ENCODE measurements at regions not wholly inside any gene's neighbourhood (a gene's known extent, or its start where the extent isn't known, plus 50 kb on each side); places are given as distances from the start of the nearest gene placed in this dataset.

DNA sequence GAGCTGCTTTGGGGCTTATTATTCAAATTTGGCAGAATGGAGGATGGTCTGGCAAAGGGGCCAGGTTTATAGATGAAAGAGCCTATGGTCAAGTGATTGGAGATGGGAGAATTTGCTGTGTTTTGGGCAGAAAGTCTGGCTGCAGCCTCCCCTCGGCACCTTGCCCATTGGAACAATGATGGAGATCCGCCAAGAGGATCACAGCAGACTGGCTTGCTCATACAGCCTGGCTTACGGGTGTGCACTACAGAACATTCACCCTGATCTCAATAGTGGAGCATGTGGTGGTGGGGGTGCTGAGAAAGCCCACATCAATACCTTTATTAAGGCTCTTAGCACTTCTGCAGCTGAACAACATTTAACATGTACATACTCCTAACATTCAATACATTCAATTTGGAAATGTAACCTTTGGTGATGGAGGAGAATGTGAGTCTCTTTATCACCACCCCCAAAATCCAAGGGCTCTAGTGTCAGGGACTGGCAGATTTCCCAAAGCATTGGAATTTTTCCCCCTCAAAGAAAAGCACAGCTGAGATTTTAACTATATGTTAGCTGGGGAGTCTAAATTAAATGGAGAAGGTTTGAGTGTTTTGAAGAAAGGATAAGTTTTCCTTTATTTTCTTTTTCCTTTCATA is 118.4 kb upstream of the TMC3 start:
- H2BK12ac ChIP-seq (ENCODE audit: low read length): no peak overlapping the region
- H3K9ac ChIP-seq (ENCODE audit: low read length): no peak overlapping the region
- H3K27ac ChIP-seq (ENCODE audit: low read depth, low read length): no peak overlapping the region
- no peak overlapping the region for H3K4me2 ChIP-seq (ENCODE audit: low read length)
- H2BK5ac ChIP-seq (ENCODE audit: low read depth, low read length, poor library complexity): no peak overlapping the region
- no peaks in the 10 kb centered on the region for H3K4me1 ChIP-seq (ENCODE audit: control insufficient read depth in 1 of 2, insufficient read depth in 2 of 2, low read length in 2 of 2)
- H3K36me3 ChIP-seq (ENCODE audit: control insufficient read depth in 1 of 2, insufficient read depth in 2 of 2, low read length in 2 of 2): no peaks in the 10 kb centered on the region
- H4K8ac ChIP-seq (ENCODE audit: low read depth, low read length): no peak overlapping the region
- no peaks in the 10 kb centered on the region for H3K79me1 ChIP-seq (ENCODE audit: low read length)
- no peak overlapping the region for H4K12ac ChIP-seq (ENCODE audit: low read depth, low read length)
- no peak overlapping the region for H2BK120ac ChIP-seq (ENCODE audit: insufficient read depth, low read length, poor library complexity)
- H3K18ac ChIP-seq (ENCODE audit: low read length): no peak overlapping the region
- H3K27me3 ChIP-seq (ENCODE audit: insufficient read depth, low read length): no peaks in the 10 kb centered on the region
- no CpG with 5 or more reads among the region's 3 CpGs for WGBS (ENCODE audit: extremely low coverage, insufficient coverage, insufficient read length)
- H3K79me2 ChIP-seq (ENCODE audit: control insufficient read depth, insufficient read depth, low read length, poor library complexity): no peaks in the 10 kb centered on the region
- H2AK5ac ChIP-seq (ENCODE audit: low read length): no peak overlapping the region
- no peak overlapping the region for H3K4me3 ChIP-seq (ENCODE audit: low read depth, low read length)
- no peak overlapping the region for H3K4ac ChIP-seq (ENCODE audit: low read depth, low read length)
- DNase-seq: no peak
- peaks cover 2% of the 10 kb centered on the region for H3K9me3 ChIP-seq (ENCODE audit: insufficient read depth, low read depth, low read length)
- no peak overlapping the region for H3K14ac ChIP-seq (ENCODE audit: low read length)
- no peak overlapping the region for H2AFZ ChIP-seq (ENCODE audit: insufficient read depth, low read length, poor library complexity)
- H3K23ac ChIP-seq (ENCODE audit: low read length): no peak overlapping the region
- H4K91ac ChIP-seq (ENCODE audit: low read depth, low read length): no peak overlapping the region

DNA sequence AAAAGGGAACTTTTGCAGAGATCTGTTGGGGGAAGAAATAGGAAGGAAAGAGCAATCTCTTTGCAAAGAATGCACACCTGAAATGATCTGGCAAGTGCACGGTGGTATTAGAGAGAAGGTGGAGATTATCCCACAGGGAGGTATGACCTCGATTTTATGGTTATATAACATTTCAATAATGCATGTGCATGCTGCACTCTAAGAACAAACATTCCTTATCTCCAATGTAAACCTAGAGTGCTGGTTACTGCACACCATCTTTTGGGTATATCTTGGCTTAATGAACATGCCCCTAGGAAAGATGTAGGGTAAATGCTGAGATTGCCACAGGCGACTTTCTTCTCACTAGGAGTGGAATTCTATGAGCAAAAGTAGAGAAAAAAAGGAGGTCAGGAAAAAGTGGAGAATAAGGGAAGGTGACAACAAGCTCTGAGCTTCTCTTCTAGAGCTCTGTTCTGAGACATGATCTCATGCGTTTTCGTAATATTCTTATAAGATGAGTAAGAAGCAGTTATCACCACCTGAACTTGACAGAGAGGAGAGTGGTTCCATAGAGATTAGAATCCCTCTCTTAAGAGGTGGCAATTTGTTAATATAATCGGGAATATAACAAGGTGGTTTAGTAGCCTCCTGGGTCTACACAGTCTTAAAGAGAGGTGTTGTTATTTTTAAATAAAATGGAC is 117.5 kb upstream of the TMC3 start:
- Histone ChIP-seq H3K4me1 (ENCODE audit: control insufficient read depth in 1 of 2, insufficient read depth in 2 of 2, low read length in 2 of 2) (no peaks in the 10 kb centered on the region), H2BK120ac (ENCODE audit: insufficient read depth, low read length, poor library complexity) (no peak overlapping the region), H3K14ac (ENCODE audit: low read length) (no peak overlapping the region), H3K79me2 (ENCODE audit: control insufficient read depth, insufficient read depth, low read length, poor library complexity) (no peaks in the 10 kb centered on the region), H4K8ac (ENCODE audit: low read depth, low read length) (no peak overlapping the region), H3K23ac (ENCODE audit: low read length) (no peak overlapping the region), H3K4me3 (ENCODE audit: low read depth, low read length) (no peak overlapping the region), H2AK5ac (ENCODE audit: low read length) (no peak overlapping the region), H3K4ac (ENCODE audit: low read depth, low read length) (no peak overlapping the region), H4K91ac (ENCODE audit: low read depth, low read length) (no peak overlapping the region), H2AFZ (ENCODE audit: insufficient read depth, low read length, poor library complexity) (no peak overlapping the region), H3K9ac (ENCODE audit: low read length) (no peak overlapping the region), H3K4me2 (ENCODE audit: low read length) (no peak overlapping the region), H3K36me3 (ENCODE audit: control insufficient read depth in 1 of 2, insufficient read depth in 2 of 2, low read length in 2 of 2) (no peaks in the 10 kb centered on the region), H3K79me1 (ENCODE audit: low read length) (no peaks in the 10 kb centered on the region), H3K27ac (ENCODE audit: low read depth, low read length) (no peak overlapping the region), H3K27me3 (ENCODE audit: insufficient read depth, low read length) (no peaks in the 10 kb centered on the region), H3K9me3 (ENCODE audit: insufficient read depth, low read depth, low read length) (no peaks in the 10 kb centered on the region), H3K18ac (ENCODE audit: low read length) (no peak overlapping the region), H2BK5ac (ENCODE audit: low read depth, low read length, poor library complexity) (no peak overlapping the region), H2BK12ac (ENCODE audit: low read length) (no peak overlapping the region), H4K12ac (ENCODE audit: low read depth, low read length) (no peak overlapping the region)
- WGBS (ENCODE audit: extremely low coverage, insufficient coverage, insufficient read length): no CpG with 5 or more reads among the region's 6 CpGs
- DNase-seq: no peak

DNA sequence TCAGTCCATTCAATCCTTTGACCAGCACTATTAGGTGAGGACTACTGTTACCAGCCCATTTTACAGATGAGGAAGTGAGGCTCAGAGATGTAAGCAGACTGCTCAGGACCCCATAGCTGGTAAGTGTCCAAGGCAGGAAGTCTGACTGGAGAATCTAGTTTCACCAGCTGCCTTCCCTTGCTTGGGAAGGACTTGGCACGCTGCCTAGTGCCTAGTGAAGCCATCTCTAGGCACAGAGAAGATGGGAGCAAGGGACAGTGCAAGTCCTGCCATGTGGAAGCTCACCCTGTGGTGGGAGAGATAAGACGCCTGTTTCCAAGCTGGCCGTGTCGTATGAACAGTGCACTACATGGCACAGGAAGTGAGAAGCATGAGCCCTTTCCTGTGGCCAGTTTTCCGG is 111.8 kb upstream of the TMC3 start:
- H3K9ac ChIP-seq (ENCODE audit: low read length): no peak overlapping the region

DNA sequence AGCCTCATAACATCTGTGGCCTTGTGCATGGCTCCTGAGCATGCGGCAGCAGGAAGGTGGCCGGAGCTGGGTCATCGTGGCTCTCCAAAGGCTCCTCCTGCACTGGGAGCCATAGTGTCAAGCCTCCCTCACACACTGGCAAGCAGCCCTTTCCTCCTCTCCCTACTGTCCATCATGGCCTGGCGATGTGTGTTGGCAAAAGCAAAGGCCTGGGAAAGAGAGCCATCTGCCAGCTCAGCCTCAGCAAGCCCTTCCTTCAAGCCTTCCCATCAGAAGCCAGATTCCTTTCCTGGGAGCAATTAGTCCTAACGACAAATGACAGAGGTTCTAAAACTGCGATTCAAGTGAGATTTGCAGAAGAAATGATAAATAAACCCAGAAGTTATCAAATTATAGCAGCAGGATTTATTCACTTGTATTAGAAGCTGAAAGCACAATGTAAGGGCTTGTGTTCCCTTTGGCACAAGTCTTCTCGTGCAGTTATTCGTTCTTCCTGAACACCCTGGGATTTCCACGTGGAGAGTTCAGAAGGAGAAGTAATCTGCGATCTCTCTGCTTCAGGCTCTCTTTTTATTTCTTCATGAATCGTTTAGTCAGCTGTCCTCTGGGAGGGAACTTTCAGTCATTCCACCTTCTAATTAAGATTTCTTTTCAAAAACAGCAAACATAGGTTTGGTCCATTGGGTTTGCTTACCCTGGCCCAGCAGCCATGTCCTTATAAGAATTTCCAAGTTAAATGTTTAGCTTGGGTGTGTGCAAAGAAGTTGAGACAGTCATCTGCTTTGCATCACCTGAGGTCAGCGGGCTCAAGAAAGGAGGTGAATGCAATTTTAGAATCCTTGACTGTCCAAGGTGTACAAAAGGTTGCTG is 110.3 kb upstream of the TMC3 start:
- no peak overlapping the region for H2BK120ac ChIP-seq (ENCODE audit: insufficient read depth, low read length, poor library complexity)
- H2BK12ac ChIP-seq (ENCODE audit: low read length): no peak overlapping the region
- no peak overlapping the region for H3K9ac ChIP-seq (ENCODE audit: low read length)
- H4K91ac ChIP-seq (ENCODE audit: low read depth, low read length): no peak overlapping the region
- H2AK5ac ChIP-seq (ENCODE audit: low read length): no peak overlapping the region
- H3K27ac ChIP-seq (ENCODE audit: low read depth, low read length): no peak overlapping the region
- no peak overlapping the region for H3K18ac ChIP-seq (ENCODE audit: low read length)
- H3K4me2 ChIP-seq (ENCODE audit: low read length): no peak overlapping the region
- no peaks in the 10 kb centered on the region for H3K36me3 ChIP-seq (ENCODE audit: control insufficient read depth in 1 of 2, insufficient read depth in 2 of 2, low read length in 2 of 2)
- H4K12ac ChIP-seq (ENCODE audit: low read depth, low read length): no peak overlapping the region
- no peak for DNase-seq
- no peaks in the 10 kb centered on the region for H3K79me2 ChIP-seq (ENCODE audit: control insufficient read depth, insufficient read depth, low read length, poor library complexity)
- no peak overlapping the region for H3K14ac ChIP-seq (ENCODE audit: low read length)
- H2BK5ac ChIP-seq (ENCODE audit: low read depth, low read length, poor library complexity): no peak overlapping the region
- H3K4me1 ChIP-seq (ENCODE audit: control insufficient read depth in 1 of 2, insufficient read depth in 2 of 2, low read length in 2 of 2): no peaks in the 10 kb centered on the region
- H3K9me3 ChIP-seq (ENCODE audit: insufficient read depth, low read depth, low read length): peaks cover 4% of the 10 kb centered on the region
- WGBS (ENCODE audit: extremely low coverage, insufficient coverage, insufficient read length): no CpG with 5 or more reads among the region's 12 CpGs
- no peak overlapping the region for H3K23ac ChIP-seq (ENCODE audit: low read length)
- H3K79me1 ChIP-seq (ENCODE audit: low read length): no peaks in the 10 kb centered on the region
- no peak overlapping the region for H2AFZ ChIP-seq (ENCODE audit: insufficient read depth, low read length, poor library complexity)
- H4K8ac ChIP-seq (ENCODE audit: low read depth, low read length): no peak overlapping the region
- H3K4me3 ChIP-seq (ENCODE audit: low read depth, low read length): no peak overlapping the region
- H3K27me3 ChIP-seq (ENCODE audit: insufficient read depth, low read length): no peaks in the 10 kb centered on the region
- H3K4ac ChIP-seq (ENCODE audit: low read depth, low read length): no peak overlapping the region

More for the DNA sequence above, 111.8 kb upstream of the TMC3 start:
- H3K4me1 ChIP-seq (ENCODE audit: control insufficient read depth in 1 of 2, insufficient read depth in 2 of 2, low read length in 2 of 2): no peaks in the 10 kb centered on the region
- H3K27me3 ChIP-seq (ENCODE audit: insufficient read depth, low read length): no peaks in the 10 kb centered on the region
- H2BK12ac ChIP-seq (ENCODE audit: low read length): no peak overlapping the region
- H2AK5ac ChIP-seq (ENCODE audit: low read length): no peak overlapping the region
- H3K79me1 ChIP-seq (ENCODE audit: low read length): no peaks in the 10 kb centered on the region
- H3K18ac ChIP-seq (ENCODE audit: low read length): no peak overlapping the region
- H4K91ac ChIP-seq (ENCODE audit: low read depth, low read length): no peak overlapping the region
- no peaks in the 10 kb centered on the region for H3K79me2 ChIP-seq (ENCODE audit: control insufficient read depth, insufficient read depth, low read length, poor library complexity)
- H3K27ac ChIP-seq (ENCODE audit: low read depth, low read length): no peak overlapping the region
- no CpG with 5 or more reads among the region's 5 CpGs for WGBS (ENCODE audit: extremely low coverage, insufficient coverage, insufficient read length)
- no peak overlapping the region for H3K4ac ChIP-seq (ENCODE audit: low read depth, low read length)
- no peak overlapping the region for H3K23ac ChIP-seq (ENCODE audit: low read length)
- H2BK5ac ChIP-seq (ENCODE audit: low read depth, low read length, poor library complexity): no peak overlapping the region
- no peak overlapping the region for H3K14ac ChIP-seq (ENCODE audit: low read length)
- H4K8ac ChIP-seq (ENCODE audit: low read depth, low read length): no peak overlapping the region
- no peak overlapping the region for H2AFZ ChIP-seq (ENCODE audit: insufficient read depth, low read length, poor library complexity)
- no peak overlapping the region for H3K4me3 ChIP-seq (ENCODE audit: low read depth, low read length)
- H3K36me3 ChIP-seq (ENCODE audit: control insufficient read depth in 1 of 2, insufficient read depth in 2 of 2, low read length in 2 of 2): no peaks in the 10 kb centered on the region
- no peak overlapping the region for H3K4me2 ChIP-seq (ENCODE audit: low read length)
- DNase-seq: no peak
- H4K12ac ChIP-seq (ENCODE audit: low read depth, low read length): no peak overlapping the region
- H2BK120ac ChIP-seq (ENCODE audit: insufficient read depth, low read length, poor library complexity): no peak overlapping the region
- H3K9me3 ChIP-seq (ENCODE audit: insufficient read depth, low read depth, low read length): peaks cover 4% of the 10 kb centered on the region
